RWPE2 (cell line): ENCODE measurements at regions not wholly inside any gene's neighbourhood (a gene's known extent, or its start where the extent isn't known, plus 50 kb on each side); places are given as distances from the start of the nearest gene placed in this dataset.
A peak's percentile ranks its signal among the peaks of the same experiment; 100 is the strongest.
"Not testable (repeated sequence)": the region's sequence is repeated elsewhere in the genome, so short reads cannot be mapped to it uniquely, and the experiment has no call there.

Source experiments
- ATAC-seq: fragments of 200-7000 bp; cut with Tn5 transposase; 3 replicates; pipeline ENCODE4 v1.9.1; 2021; ENCODE audit warnings: low read depth
- DNase-seq: peaks from one replicate; pipeline ENCODE4 v3.0.0-alpha.2; 2020; ENCODE audit warnings: low spot score
- H3K27ac ChIP-seq: fragments of 450-650 bp; 2 replicates; pipeline ENCODE4 v1.5.1; 2017; ENCODE audit warnings: mild to moderate bottlenecking; ENCODE audit not compliant: poor library complexity, severe bottlenecking
- H3K27me3 ChIP-seq: fragments of 250-450 bp; sonication (Bioruptor Pico); 2 replicates; pipeline ENCODE4 v1.5.1; 2021; ENCODE audit warnings: mild to moderate bottlenecking, moderate library complexity; ENCODE audit not compliant: insufficient read depth, poor library complexity, severe bottlenecking
- H3K36me3 ChIP-seq: fragments of 250-450 bp; sonication (Bioruptor Pico); 2 replicates; pipeline ENCODE4 v1.5.1; 2020; ENCODE audit warnings: low read depth, mild to moderate bottlenecking, moderate library complexity
- H3K4me1 ChIP-seq: fragments of 250-450 bp; sonication (Bioruptor Pico); 2 replicates; pipeline ENCODE4 v1.5.1; 2021; ENCODE audit warnings: mild to moderate bottlenecking, moderate library complexity; ENCODE audit not compliant: insufficient read depth, poor library complexity, severe bottlenecking
- H3K4me3 ChIP-seq: fragments of 250-450 bp; sonication (Bioruptor Pico); 2 replicates; pipeline ENCODE4 v1.5.1; 2021; ENCODE audit warnings: mild to moderate bottlenecking, moderate library complexity; ENCODE audit not compliant: severe bottlenecking
- H3K9me3 ChIP-seq: fragments of 250-450 bp; sonication (Bioruptor Pico); 2 replicates; pipeline ENCODE4 v1.5.1; 2021; ENCODE audit warnings: mild to moderate bottlenecking, moderate library complexity; ENCODE audit not compliant: severe bottlenecking
- TF ChIP-seq, protein P1 (sequence below): fragments of 450-650 bp; IDR thresholded peaks from one replicate; pipeline ENCODE4 v1.5.1; 2017; ENCODE audit warnings: mild to moderate bottlenecking, moderate library complexity; ENCODE audit not compliant: poor library complexity, severe bottlenecking

DNA sequence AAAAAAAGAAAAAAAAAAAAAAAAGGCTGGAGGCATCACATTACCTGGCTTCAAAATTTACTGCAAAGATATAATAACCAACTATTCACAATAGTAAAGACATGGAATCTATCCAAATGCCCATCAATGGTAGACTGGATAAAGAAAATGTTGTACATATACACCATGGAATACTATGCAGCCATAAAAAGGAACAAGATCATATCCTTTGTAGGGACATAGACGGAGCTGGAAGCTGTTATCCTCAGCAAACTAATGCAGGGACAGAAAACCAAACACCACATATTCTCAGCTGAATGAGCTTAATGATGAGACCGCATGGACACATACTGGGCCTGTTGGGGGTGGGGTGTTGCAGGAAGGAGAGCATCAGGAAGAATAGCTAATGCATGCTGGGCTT lies 330.5 kb downstream of the SRGAP2C start:
- Histone ChIP-seq H3K4me1 (no peaks in the 10 kb centered on the region), H3K4me3 (no peak overlapping the region), H3K9me3 (no peaks in the 10 kb centered on the region), H3K27me3 (no peaks in the 10 kb centered on the region), H3K27ac (no peak overlapping the region), H3K36me3 (no peaks in the 10 kb centered on the region)
- TF ChIP-seq, protein P1, sequence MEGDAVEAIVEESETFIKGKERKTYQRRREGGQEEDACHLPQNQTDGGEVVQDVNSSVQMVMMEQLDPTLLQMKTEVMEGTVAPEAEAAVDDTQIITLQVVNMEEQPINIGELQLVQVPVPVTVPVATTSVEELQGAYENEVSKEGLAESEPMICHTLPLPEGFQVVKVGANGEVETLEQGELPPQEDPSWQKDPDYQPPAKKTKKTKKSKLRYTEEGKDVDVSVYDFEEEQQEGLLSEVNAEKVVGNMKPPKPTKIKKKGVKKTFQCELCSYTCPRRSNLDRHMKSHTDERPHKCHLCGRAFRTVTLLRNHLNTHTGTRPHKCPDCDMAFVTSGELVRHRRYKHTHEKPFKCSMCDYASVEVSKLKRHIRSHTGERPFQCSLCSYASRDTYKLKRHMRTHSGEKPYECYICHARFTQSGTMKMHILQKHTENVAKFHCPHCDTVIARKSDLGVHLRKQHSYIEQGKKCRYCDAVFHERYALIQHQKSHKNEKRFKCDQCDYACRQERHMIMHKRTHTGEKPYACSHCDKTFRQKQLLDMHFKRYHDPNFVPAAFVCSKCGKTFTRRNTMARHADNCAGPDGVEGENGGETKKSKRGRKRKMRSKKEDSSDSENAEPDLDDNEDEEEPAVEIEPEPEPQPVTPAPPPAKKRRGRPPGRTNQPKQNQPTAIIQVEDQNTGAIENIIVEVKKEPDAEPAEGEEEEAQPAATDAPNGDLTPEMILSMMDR: no peak
- ATAC-seq: no peak
- DNase-seq: no peak

DNA sequence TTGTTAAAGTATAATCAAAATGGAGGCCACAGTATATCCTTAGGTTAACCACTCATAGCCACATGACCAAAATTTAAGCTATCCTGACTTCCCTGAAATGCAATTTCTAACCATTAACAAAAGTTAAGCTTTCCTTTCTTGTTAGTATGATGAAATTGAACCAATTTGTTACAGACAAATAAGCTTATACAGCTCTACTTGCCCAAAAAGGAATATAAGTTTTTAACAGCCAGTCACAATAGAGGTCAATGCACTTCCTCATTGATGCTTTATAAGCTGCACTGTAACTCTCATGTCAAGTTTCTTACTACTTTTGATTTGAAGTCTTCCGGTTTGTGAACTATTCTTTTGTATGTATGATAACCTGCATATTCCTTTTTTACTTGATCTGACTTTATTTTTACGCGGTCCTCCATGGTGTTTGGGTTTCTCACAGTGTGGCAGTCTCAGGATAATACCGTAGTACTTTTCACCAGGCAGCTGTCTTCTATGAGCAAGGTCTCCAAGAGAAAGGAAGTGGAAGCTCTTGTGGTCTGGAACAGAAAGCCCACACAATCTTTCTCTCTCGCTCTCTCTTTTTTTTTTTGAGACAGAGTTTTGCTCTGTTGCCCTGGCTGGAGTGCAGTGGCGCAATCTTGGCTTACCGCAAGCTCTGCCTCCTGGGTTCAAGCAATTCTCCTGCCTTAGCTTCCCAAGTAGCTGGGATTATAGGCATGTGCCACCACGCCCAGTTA lies 331.6 kb downstream of the SRGAP2C start:
- no peaks in the 10 kb centered on the region for H3K27me3 ChIP-seq
- H3K27ac ChIP-seq: no peak overlapping the region
- no peaks in the 10 kb centered on the region for H3K36me3 ChIP-seq
- H3K4me3 ChIP-seq: no peak overlapping the region
- no peaks in the 10 kb centered on the region for H3K9me3 ChIP-seq
- no peaks in the 10 kb centered on the region for H3K4me1 ChIP-seq
- ATAC-seq (no peak), DNase-seq (no peak)
- TF ChIP-seq, protein P1: no peak

DNA sequence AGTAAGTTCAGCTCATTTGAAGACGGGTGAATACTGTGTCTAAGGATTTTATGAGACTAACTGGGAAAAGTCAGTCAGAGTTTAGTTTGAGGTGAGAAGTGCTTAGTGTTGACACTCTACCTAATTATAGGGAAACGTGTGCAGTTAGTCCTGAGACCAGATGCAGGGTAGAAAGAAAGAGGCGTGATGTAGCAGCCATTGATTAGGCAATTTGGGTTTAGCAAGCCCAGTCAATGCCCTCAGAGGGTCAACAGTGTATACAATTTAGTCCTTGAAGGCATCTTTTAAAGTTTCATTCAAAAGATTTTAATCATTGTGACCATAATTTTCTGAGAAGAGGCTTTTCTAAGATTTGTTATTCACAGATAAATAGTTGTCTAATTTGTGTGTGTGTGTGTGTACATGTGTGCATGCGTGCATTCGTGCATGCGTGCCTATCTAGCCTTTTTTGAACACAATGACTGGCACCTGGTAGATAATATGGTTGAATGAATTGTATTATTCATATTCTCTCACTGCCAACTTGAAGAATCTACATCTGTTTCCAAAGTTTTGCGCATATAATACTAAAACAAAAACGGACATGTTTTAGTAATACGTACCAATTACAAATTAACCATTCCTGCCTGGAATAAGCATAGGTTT lies 332.9 kb downstream of the SRGAP2C start:
- H3K27me3 ChIP-seq: no peaks in the 10 kb centered on the region
- H3K36me3 ChIP-seq: no peaks in the 10 kb centered on the region
- no peaks in the 10 kb centered on the region for H3K9me3 ChIP-seq
- no peak for ATAC-seq
- TF ChIP-seq, protein P1: no peak
- no peak overlapping the region for H3K4me3 ChIP-seq
- no peak for DNase-seq
- no peak overlapping the region for H3K27ac ChIP-seq
- H3K4me1 ChIP-seq: no peaks in the 10 kb centered on the region

DNA sequence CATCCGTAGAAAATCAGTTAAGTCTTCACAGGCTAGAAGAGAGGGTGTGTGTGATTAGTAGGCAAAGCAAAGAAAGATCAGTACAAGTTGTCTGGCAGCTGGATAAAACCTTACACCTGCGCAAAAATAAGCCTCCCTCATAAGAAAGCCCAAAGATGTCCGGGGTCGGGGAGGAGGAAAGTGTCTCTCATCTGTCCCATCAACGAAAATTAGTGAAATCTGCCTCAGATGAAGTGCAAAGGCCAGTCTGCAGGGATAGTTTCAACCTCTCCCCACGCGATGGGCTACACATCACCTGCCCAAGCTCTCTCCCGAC lies 333.9 kb downstream of the SRGAP2C start:
- Histone ChIP-seq H3K27ac (peak overlapping the region; percentile 51), H3K9me3 (no peaks in the 10 kb centered on the region), H3K27me3 (no peaks in the 10 kb centered on the region), H3K4me1 (no peaks in the 10 kb centered on the region), H3K36me3 (no peaks in the 10 kb centered on the region), H3K4me3 (peak overlapping the region; percentile 55)
- DNase-seq (no peak), ATAC-seq (no peak; the same call in 2 of the 3 replicates)
- TF ChIP-seq, protein P1: no peak

DNA sequence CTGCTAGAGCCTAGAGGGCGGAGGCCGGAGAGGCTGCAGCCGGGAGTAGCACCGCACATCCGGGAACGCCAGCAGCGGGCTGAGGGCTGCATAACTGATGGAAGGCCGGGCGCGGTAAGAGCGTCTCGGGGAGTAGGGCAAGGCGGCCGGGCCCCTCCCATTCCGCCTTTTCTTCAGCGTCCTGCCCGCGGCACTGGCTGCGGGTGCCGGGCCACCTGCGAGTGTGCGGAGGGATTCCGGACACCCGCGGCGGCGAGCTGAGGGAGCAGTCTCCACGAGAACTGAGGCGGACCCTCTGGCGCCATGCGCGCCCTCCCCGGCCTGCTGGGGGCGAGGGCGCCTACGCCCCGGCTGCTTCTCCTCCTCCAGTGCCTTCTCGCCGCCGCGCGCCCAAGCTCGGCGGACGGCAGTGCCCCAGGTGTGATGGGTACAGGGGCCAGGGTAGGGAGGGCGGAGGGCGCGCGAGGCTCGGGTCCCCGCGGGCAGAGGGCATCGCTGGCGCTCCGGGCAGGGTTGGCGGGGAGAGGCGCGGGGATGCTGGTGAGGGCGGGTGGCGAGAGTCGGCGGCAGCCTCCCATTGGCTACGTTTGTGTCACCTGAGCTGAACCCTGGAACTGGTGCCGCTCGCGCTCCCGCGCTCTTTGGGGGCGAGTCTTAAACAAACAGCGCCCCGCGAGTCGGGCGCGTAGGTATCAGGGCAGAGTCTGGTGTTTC lies 334.4 kb downstream of the SRGAP2C start:
- Histone ChIP-seq H3K4me3 (peak overlapping the region; percentile 55), H3K36me3 (no peaks in the 10 kb centered on the region), H3K9me3 (no peaks in the 10 kb centered on the region), H3K27me3 (no peaks in the 10 kb centered on the region), H3K27ac (peak overlapping the region; percentile 51), H3K4me1 (no peaks in the 10 kb centered on the region)
- TF ChIP-seq, protein P1: no peak
- ATAC-seq: peak; percentile 88
- DNase-seq: peak; percentile 81

DNA sequence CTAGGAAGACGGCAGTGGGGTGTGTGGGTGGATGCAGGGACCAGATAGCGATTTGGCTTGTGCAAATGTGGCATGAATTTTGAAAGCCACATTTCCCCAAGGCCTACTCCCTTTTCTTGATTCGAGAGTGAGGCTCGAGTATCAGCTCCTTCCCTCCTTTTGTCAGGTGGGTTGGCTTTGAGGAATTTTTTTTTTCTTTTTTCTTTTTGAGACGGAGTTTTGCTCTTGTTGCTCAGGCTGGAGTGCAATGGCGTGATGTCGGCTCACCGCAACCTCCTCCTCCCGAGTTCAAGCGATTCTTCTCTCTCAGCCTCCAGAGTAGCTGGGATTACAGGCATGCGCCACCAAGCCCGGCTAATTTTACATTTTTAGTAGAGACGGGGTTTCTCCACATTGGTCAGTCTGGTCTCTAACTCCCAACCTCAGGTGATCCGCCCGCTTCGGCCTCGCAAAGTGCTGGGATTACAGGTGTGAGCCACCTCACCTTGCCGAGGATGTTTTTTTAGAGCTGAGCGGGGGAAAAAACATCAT lies 335.0 kb downstream of the SRGAP2C start:
- H3K36me3 ChIP-seq, ATAC-seq, H3K9me3 ChIP-seq, DNase-seq, H3K27me3 ChIP-seq, H3K4me1 ChIP-seq: not testable (repeated sequence)
- peak overlapping the region; percentile 51 for H3K27ac ChIP-seq
- H3K4me3 ChIP-seq: peak overlapping the region; percentile 55
